ENCODE measurements at regions not wholly inside any gene's neighbourhood (a gene's known extent, or its start where the extent isn't known, plus 50 kb on each side); places are given as distances from the start of the nearest gene placed in this dataset.

DNA sequence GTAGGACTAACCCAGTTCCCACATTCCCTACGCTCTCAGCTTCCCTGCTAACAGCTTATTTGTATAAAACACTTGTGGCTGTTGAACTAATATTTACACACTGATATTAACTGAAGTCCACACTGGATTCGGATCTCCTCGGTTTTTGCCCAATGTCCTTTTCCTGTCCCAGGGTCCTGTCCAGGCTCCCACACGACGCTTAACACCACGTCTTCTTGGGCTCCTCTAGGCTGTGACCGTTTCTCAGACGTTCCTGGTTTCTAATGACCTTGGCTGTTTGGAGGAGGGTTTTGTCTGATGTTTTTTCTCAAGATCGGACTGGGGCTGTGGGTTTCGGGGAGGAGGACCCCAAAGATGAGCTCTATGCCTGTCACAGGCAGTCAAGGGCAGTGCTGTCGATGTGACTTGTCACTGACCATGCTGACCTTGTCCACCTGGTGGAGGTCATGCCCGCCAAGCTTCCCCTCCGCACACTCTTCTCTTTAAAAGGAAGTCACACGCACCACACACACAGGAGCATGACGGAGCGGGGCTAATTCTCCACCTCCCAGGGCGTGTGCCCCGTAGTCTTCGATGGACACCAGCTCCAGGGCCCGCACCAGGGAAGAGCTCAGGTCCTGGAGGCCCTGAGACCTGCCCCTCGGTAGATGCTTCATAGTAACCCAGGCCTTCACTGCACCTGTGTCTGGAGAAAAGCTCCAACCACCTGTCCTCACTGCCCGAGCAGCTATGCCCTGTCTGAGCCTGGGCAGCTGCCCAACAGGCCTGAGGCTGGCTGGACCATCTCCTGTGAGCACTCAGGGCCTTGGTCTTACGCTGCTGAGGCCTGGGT lies 72.0 kb downstream of the TTLL2 start (continued):
- TF ChIP-seq, protein P1, sequence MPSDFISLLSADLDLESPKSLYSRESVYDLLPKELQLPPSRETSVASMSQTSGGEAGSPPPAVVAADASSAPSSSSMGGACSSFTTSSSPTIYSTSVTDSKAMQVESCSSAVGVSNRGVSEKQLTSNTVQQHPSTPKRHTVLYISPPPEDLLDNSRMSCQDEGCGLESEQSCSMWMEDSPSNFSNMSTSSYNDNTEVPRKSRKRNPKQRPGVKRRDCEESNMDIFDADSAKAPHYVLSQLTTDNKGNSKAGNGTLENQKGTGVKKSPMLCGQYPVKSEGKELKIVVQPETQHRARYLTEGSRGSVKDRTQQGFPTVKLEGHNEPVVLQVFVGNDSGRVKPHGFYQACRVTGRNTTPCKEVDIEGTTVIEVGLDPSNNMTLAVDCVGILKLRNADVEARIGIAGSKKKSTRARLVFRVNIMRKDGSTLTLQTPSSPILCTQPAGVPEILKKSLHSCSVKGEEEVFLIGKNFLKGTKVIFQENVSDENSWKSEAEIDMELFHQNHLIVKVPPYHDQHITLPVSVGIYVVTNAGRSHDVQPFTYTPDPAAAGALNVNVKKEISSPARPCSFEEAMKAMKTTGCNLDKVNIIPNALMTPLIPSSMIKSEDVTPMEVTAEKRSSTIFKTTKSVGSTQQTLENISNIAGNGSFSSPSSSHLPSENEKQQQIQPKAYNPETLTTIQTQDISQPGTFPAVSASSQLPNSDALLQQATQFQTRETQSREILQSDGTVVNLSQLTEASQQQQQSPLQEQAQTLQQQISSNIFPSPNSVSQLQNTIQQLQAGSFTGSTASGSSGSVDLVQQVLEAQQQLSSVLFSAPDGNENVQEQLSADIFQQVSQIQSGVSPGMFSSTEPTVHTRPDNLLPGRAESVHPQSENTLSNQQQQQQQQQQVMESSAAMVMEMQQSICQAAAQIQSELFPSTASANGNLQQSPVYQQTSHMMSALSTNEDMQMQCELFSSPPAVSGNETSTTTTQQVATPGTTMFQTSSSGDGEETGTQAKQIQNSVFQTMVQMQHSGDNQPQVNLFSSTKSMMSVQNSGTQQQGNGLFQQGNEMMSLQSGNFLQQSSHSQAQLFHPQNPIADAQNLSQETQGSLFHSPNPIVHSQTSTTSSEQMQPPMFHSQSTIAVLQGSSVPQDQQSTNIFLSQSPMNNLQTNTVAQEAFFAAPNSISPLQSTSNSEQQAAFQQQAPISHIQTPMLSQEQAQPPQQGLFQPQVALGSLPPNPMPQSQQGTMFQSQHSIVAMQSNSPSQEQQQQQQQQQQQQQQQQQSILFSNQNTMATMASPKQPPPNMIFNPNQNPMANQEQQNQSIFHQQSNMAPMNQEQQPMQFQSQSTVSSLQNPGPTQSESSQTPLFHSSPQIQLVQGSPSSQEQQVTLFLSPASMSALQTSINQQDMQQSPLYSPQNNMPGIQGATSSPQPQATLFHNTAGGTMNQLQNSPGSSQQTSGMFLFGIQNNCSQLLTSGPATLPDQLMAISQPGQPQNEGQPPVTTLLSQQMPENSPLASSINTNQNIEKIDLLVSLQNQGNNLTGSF (CRISPR knock-in tag; IDR thresholded peaks at IDR 0.05) = no peak
- TF ChIP-seq ATAD3A (CRISPR knock-in tag; IDR thresholded peaks at IDR 0.05) (no peak; the same call in 1 of the 2 replicates), ZNF775 (CRISPR knock-in tag; IDR thresholded peaks at IDR 0.05; ENCODE audit: borderline replicate concordance) (no peak), ESRRA (CRISPR knock-in tag; IDR thresholded peaks at IDR 0.05; ENCODE audit: low read depth) (peak; percentile 92), ZNF343 (CRISPR knock-in tag; IDR thresholded peaks at IDR 0.05) (no peak; the same call in 1 of the 2 replicates), ONECUT2 (CRISPR knock-in tag; IDR thresholded peaks at IDR 0.05) (no peak), ZNF766 (CRISPR knock-in tag; IDR thresholded peaks at IDR 0.05; ENCODE audit: borderline replicate concordance) (no peak; the same call in 1 of the 2 replicates), FOXA3 (CRISPR knock-in tag; IDR thresholded peaks at IDR 0.05) (peak; percentile 89), ZNF816 (CRISPR knock-in tag; IDR thresholded peaks at IDR 0.05; ENCODE audit: borderline replicate concordance) (0 out of 2 replicates have a peak, but pooled peaks have one; percentile 51), ZNF143 (CRISPR knock-in tag; IDR thresholded peaks at IDR 0.05) (no peak; the same call in 1 of the 2 replicates), ZNF34 (CRISPR knock-in tag; IDR thresholded peaks at IDR 0.05; ENCODE audit: borderline replicate concordance) (no peak)
- TF ChIP-seq, protein P2, sequence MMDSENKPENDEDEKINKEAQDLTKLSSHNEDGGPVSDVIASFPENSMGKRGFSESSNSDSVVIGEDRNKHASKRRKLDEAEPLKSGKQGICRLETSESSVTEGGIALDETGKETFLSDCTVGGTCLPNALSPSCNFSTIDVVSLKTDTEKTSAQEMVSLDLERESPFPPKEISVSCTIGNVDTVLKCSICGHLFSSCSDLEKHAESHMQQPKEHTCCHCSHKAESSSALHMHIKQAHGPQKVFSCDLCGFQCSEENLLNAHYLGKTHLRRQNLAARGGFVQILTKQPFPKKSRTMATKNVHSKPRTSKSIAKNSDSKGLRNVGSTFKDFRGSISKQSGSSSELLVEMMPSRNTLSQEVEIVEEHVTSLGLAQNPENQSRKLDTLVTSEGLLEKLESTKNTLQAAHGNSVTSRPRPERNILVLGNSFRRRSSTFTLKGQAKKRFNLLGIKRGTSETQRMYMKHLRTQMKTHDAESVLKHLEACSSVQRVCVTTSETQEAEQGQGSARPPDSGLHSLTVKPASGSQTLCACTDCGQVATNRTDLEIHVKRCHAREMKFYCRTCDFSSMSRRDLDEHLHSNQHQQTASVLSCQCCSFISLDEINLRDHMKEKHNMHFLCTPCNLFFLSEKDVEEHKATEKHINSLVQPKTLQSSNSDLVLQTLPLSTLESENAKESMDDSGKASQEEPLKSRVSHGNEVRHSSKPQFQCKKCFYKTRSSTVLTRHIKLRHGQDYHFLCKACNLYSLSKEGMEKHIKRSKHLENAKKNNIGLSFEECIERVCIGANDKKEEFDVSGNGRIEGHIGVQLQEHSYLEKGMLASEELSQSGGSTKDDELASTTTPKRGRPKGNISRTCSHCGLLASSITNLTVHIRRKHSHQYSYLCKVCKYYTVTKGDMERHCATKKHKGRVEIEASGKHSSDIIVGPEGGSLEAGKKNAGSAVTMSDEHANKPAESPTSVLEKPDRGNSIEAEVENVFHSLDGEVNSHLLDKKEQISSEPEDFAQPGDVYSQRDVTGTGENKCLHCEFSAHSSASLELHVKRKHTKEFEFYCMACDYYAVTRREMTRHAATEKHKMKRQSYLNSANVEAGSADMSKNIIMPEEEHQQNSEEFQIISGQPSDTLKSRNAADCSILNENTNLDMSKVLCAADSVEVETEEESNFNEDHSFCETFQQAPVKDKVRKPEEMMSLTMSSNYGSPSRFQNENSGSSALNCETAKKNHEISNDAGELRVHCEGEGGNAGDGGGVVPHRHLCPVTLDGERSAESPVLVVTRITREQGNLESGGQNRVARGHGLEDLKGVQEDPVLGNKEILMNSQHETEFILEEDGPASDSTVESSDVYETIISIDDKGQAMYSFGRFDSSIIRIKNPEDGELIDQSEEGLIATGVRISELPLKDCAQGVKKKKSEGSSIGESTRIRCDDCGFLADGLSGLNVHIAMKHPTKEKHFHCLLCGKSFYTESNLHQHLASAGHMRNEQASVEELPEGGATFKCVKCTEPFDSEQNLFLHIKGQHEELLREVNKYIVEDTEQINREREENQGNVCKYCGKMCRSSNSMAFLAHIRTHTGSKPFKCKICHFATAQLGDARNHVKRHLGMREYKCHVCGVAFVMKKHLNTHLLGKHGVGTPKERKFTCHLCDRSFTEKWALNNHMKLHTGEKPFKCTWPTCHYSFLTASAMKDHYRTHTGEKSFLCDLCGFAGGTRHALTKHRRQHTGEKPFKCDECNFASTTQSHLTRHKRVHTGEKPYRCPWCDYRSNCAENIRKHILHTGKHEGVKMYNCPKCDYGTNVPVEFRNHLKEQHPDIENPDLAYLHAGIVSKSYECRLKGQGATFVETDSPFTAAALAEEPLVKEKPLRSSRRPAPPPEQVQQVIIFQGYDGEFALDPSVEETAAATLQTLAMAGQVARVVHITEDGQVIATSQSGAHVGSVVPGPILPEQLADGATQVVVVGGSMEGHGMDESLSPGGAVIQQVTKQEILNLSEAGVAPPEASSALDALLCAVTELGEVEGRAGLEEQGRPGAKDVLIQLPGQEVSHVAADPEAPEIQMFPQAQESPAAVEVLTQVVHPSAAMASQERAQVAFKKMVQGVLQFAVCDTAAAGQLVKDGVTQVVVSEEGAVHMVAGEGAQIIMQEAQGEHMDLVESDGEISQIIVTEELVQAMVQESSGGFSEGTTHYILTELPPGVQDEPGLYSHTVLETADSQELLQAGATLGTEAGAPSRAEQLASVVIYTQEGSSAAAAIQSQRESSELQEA (CRISPR knock-in tag; IDR thresholded peaks at IDR 0.05; ENCODE audit: not compliant biosample characterization) = peak; percentile 53
